GM23338 (cell line): ENCODE measurements at regions not wholly inside any gene's neighbourhood (a gene's known extent, or its start where the extent isn't known, plus 50 kb on each side); places are given as distances from the start of the nearest gene placed in this dataset.

Source experiments
- ATAC-seq: fragments of 200-7000 bp; cut with Tn5 transposase; 3 replicates; pipeline ENCODE4 v1.9.1; 2020
- DNase-seq: peaks from one replicate; pipeline ENCODE4 v3.0.0-alpha.2; 2015; ENCODE audit warnings: low spot score
- H2AFZ ChIP-seq: fragments of 200-600 bp; sonication (generic); 2 replicates; pipeline ENCODE4 v1.8.0; 2016; ENCODE audit warnings: antibody characterized with exemption, mild to moderate bottlenecking, moderate library complexity
- H3F3A ChIP-seq: fragments of 200-600 bp; sonication (generic); replicated peaks from 2 replicates; pipeline ENCODE4 v1.8.0; 2017; ENCODE audit warnings: antibody characterized with exemption, mixed run types, low read depth
- H3K27ac ChIP-seq: fragments of 200-600 bp; sonication (generic); 2 replicates; pipeline ENCODE4 v1.6.1; 2016; ENCODE audit warnings: low read depth
- H3K27me3 ChIP-seq: fragments of 200-600 bp; sonication (generic); 2 replicates; pipeline ENCODE4 v1.8.0; 2016; ENCODE audit warnings: mild to moderate bottlenecking, mixed run types, moderate library complexity; ENCODE audit not compliant: insufficient read depth
- H3K36me3 ChIP-seq: fragments of 200-600 bp; sonication (generic); 2 replicates; pipeline ENCODE4 v1.8.0; 2016; ENCODE audit warnings: mild to moderate bottlenecking; ENCODE audit not compliant: insufficient read depth
- H3K4me1 ChIP-seq: fragments of 200-600 bp; sonication (generic); 2 replicates; pipeline ENCODE4 v1.8.0; 2016; ENCODE audit warnings: mild to moderate bottlenecking, moderate library complexity; ENCODE audit not compliant: insufficient read depth
- H3K4me2 ChIP-seq: fragments of 200-600 bp; sonication (generic); 2 replicates; pipeline ENCODE4 v1.7.1; 2017; ENCODE audit warnings: mixed run types
- H3K4me3 ChIP-seq: fragments of 200-600 bp; sonication (generic); 2 replicates; pipeline ENCODE4 v1.6.1; 2016; ENCODE audit warnings: mixed run types
- H3K79me2 ChIP-seq: fragments of 200-600 bp; sonication (generic); replicated peaks from 2 replicates; pipeline ENCODE4 v1.8.0; 2017; ENCODE audit warnings: mild to moderate bottlenecking; ENCODE audit not compliant: insufficient read depth
- H3K9me2 ChIP-seq: fragments of 200-600 bp; sonication (generic); 2 replicates; pipeline ENCODE4 v1.8.0; 2017; ENCODE audit not compliant: insufficient read depth
- H4K20me1 ChIP-seq: fragments of 200-600 bp; sonication (generic); replicated peaks from 2 replicates; pipeline ENCODE4 v1.8.0; 2017; ENCODE audit warnings: mild to moderate bottlenecking; ENCODE audit not compliant: insufficient read depth
- H3K27ac Mint-ChIP-seq: 2 replicates; pipeline ENCODE4 v1.8.0; 2020; ENCODE audit warnings: inconsistent platforms, mild to moderate bottlenecking, moderate library complexity, mixed read lengths
- H3K27me3 Mint-ChIP-seq: 3 replicates; pipeline ENCODE4 v1.8.0; 2022; ENCODE audit warnings: low read depth, mild to moderate bottlenecking, moderate library complexity, mixed read lengths, inconsistent platforms; ENCODE audit not compliant: insufficient read depth, poor library complexity
- H3K36me3 Mint-ChIP-seq: 3 replicates; pipeline ENCODE4 v1.8.0; 2021; ENCODE audit warnings: low read depth, mild to moderate bottlenecking, inconsistent platforms, moderate library complexity, mixed read lengths
- H3K4me1 Mint-ChIP-seq: 3 replicates; pipeline ENCODE4 v1.8.0; 2020; ENCODE audit warnings: mild to moderate bottlenecking, inconsistent platforms, mixed read lengths
- H3K4me3 Mint-ChIP-seq: 3 replicates; pipeline ENCODE4 v1.8.0; 2021; ENCODE audit warnings: moderate library complexity, mild to moderate bottlenecking, inconsistent platforms, mixed read lengths
- H3K9me3 Mint-ChIP-seq: 3 replicates; pipeline ENCODE4 v1.8.0; 2020; ENCODE audit warnings: moderate library complexity, mild to moderate bottlenecking, inconsistent platforms, mixed read lengths
- CREB1 ChIP-seq: fragments of 250-450 bp; sonication (Bioruptor Pico); IDR thresholded peaks from 2 replicates; pipeline ENCODE4 v1.5.0; 2020; ENCODE audit warnings: low read depth, mild to moderate bottlenecking, moderate library complexity
- CTCF ChIP-seq, 2 experiments: fragments of 200-600 bp in 1 of 2; sonication (generic) in 1 of 2; conservative IDR thresholded peaks; 2 replicates each; pipeline versions ENCODE4 v1.5.1 to v1.6.1; 2016 to 2017; ENCODE audit warnings: antibody characterized with exemption in 2 of 2, low read depth in 2 of 2, mild to moderate bottlenecking in 2 of 2, moderate library complexity in 1 of 2
- ETS1 ChIP-seq: IDR thresholded peaks from 2 replicates; pipeline ENCODE4 v1.6.1; 2016; ENCODE audit warnings: antibody characterized with exemption
- EZH2 ChIP-seq: fragments of 200-600 bp; sonication (generic); IDR thresholded peaks from one replicate; pipeline ENCODE4 v1.8.0; 2017; ENCODE audit warnings: antibody characterized with exemption, mild to moderate bottlenecking, low read depth; ENCODE audit not compliant: unreplicated experiment
- EZH2phosphoT487 ChIP-seq: fragments of 200-600 bp; sonication (generic); IDR thresholded peaks from one replicate; pipeline ENCODE4 v1.8.1; 2018; ENCODE audit warnings: antibody characterized with exemption; ENCODE audit not compliant: unreplicated experiment
- JUNB ChIP-seq: IDR thresholded peaks from one replicate; pipeline ENCODE4 v1.6.1; 2016; ENCODE audit warnings: antibody characterized with exemption; ENCODE audit not compliant: unreplicated experiment
- NANOG ChIP-seq: IDR thresholded peaks from 2 replicates; pipeline ENCODE4 v1.6.1; 2016; ENCODE audit warnings: antibody characterized with exemption, borderline replicate concordance
- POLR2AphosphoS5 ChIP-seq: IDR thresholded peaks from 2 replicates; pipeline ENCODE4 v1.6.1; 2016; ENCODE audit warnings: antibody characterized with exemption, low read depth
- REST ChIP-seq: IDR thresholded peaks from one replicate; pipeline ENCODE4 v1.6.1; 2018; ENCODE audit warnings: antibody characterized with exemption; ENCODE audit not compliant: unreplicated experiment
- ZNF114 ChIP-seq: fragments of 250-450 bp; sonication (Bioruptor Pico); IDR thresholded peaks from 2 replicates; pipeline ENCODE4 v1.5.0; 2020; ENCODE audit warnings: mild to moderate bottlenecking, moderate library complexity
- ZNF331 ChIP-seq: fragments of 250-450 bp; sonication (Bioruptor Pico); IDR thresholded peaks from 2 replicates; pipeline ENCODE4 v1.5.0; 2020; ENCODE audit warnings: low read depth, mild to moderate bottlenecking, moderate library complexity
- ZNF462 ChIP-seq: fragments of 250-450 bp; sonication (Bioruptor Pico); IDR thresholded peaks from 2 replicates; pipeline ENCODE4 v1.5.0; 2020; ENCODE audit warnings: mild to moderate bottlenecking, moderate library complexity

GRCh38 chr1:221376286-221376685, 365.6 kb downstream of the DUSP10 start:
- H2AFZ ChIP-seq = no peak overlapping the region
- DNase-seq (no peak), ATAC-seq (no peak)
- no peaks in the 10 kb centered on the region for H3K27me3 ChIP-seq
- Mint-ChIP-seq H3K9me3 (no peaks in the 10 kb centered on the region), H3K4me3 (no peak overlapping the region), H3K4me1 (peaks cover 4% of the 10 kb centered on the region; the same call in 2 of the 3 replicates), H3K27ac (no peak overlapping the region), H3K36me3 (no peaks in the 10 kb centered on the region), H3K27me3 (peaks cover 5% of the 10 kb centered on the region)
- peaks cover 7% of the 10 kb centered on the region for H3K4me1 ChIP-seq
- no peak overlapping the region for H3K4me2 ChIP-seq
- H4K20me1 ChIP-seq = no peaks in the 10 kb centered on the region
- H3K9me2 ChIP-seq = peaks cover 12% of the 10 kb centered on the region; the same call in 1 of the 2 replicates
- H3F3A ChIP-seq = no peaks in the 10 kb centered on the region
- no peak overlapping the region for H3K27ac ChIP-seq
- H3K4me3 ChIP-seq = no peak overlapping the region
- no peak for TF ChIP-seq ETS1
- TF ChIP-seq ZNF462 = no peak
- no peak for TF ChIP-seq NANOG
- TF ChIP-seq EZH2phosphoT487 = no peak
- no peak for TF ChIP-seq CTCF (conservative IDR thresholded peaks at IDR 0.05; ENCODE audit: low read depth in 2 of 2)
- no peak for TF ChIP-seq ZNF114 (CRISPR knock-in tag)
- no peak for TF ChIP-seq REST
- no peak for TF ChIP-seq POLR2AphosphoS5
- no peak for TF ChIP-seq CREB1 (CRISPR knock-in tag)
- TF ChIP-seq JUNB = no peak
- no peak for TF ChIP-seq EZH2
- no peak for TF ChIP-seq ZNF331 (CRISPR knock-in tag)
- no peaks in the 10 kb centered on the region for H3K36me3 ChIP-seq
- H3K79me2 ChIP-seq = no peaks in the 10 kb centered on the region
